C4-2B (cell line): ENCODE measurements at regions not wholly inside any gene's neighbourhood (a gene's known extent, or its start where the extent isn't known, plus 50 kb on each side); places are given as distances from the start of the nearest gene placed in this dataset.

Experiments used
- H3K27ac ChIP-seq: fragments of 450-650 bp; 2 replicates; pipeline ENCODE4 v1.5.1; 2017
- CTCF ChIP-seq: fragments of 450-650 bp; conservative IDR thresholded peaks from 2 replicates; pipeline ENCODE4 v1.5.1; 2017; ENCODE audit warnings: mild to moderate bottlenecking
- ZFX ChIP-seq: fragments of 450-650 bp; IDR thresholded peaks from 2 replicates; pipeline ENCODE4 v1.6.1; 2017

- H3K27ac ChIP-seq = no peak overlapping the region
- TF ChIP-seq ZFX (no peak), CTCF (no peak)
Observed at GRCh38 chr18:66674286-66674685, 70.4 kb upstream of the CDH19 start.

GRCh38 chr18:66668706-66669105 is 64.8 kb upstream of the CDH19 start:
- no peak overlapping the region for H3K27ac ChIP-seq
- no peak for TF ChIP-seq CTCF
- TF ChIP-seq ZFX = no peak

GRCh38 chr18:66662632-66663031 is 58.7 kb upstream of the CDH19 start:
- no peak for TF ChIP-seq CTCF
- no peak for TF ChIP-seq ZFX
- H3K27ac ChIP-seq = no peak overlapping the region

- no peak overlapping the region for H3K27ac ChIP-seq
- no peak for TF ChIP-seq ZFX
- TF ChIP-seq CTCF = no peak
Observed at GRCh38 chr18:66655407-66655806, 51.5 kb upstream of the CDH19 start.
